SK-N-SH (cell line): ENCODE measurements at regions not wholly inside any gene's neighbourhood (a gene's known extent, or its start where the extent isn't known, plus 50 kb on each side); places are given as distances from the start of the nearest gene placed in this dataset.
A peak's percentile ranks its signal among the peaks of the same experiment; 100 is the strongest.

Experiments
- CTCF ChIA-PET: fragments of 300-600, 350-600 bp; formaldehyde crosslinking; extraction: SDS; loops from one replicate; lab custom pipeline; 2021; lab: Yijun Ruan, JAX
- POLR2A ChIA-PET: fragments of 350-600 bp; sonication (Branson Sonifier 250); formaldehyde crosslinking; extraction: SDS; loops from one replicate; lab custom pipeline; 2020; ENCODE audit warnings: antibody characterized with exemption, inconsistent platforms; lab: Yijun Ruan, JAX
- DNase-seq: peaks from one replicate; pipeline ENCODE4 v3.0.0; 2012
- H2AFZ ChIP-seq: fragments of 200-600 bp; sonication (generic); 2 replicates; pipeline ENCODE4 v1.8.1; 2016; ENCODE audit warnings: antibody characterized with exemption, mild to moderate bottlenecking, low read depth
- H3F3A ChIP-seq: fragments of 200-600 bp; sonication (generic); replicated peaks from 2 replicates; pipeline ENCODE3; 2016; ENCODE audit warnings: antibody characterized with exemption, mild to moderate bottlenecking; ENCODE audit not compliant: insufficient read depth
- H3K27ac ChIP-seq, 2 experiments: fragments of 200-500 bp in 1 of 2; fragments of 200-600 bp in 1 of 2; sonication (Bioruptor generic) in 1 of 2; sonication (generic), shearing (Covaris generic) in 1 of 2; 2 replicates each; pipeline versions ENCODE4 v1.5.1 to v1.6.1; 2014 to 2016; ENCODE audit warnings: low read depth in 2 of 2, inconsistent platforms in 1 of 2, low read length in 1 of 2, mild to moderate bottlenecking in 1 of 2, mixed read lengths in 1 of 2
- H3K27me3 ChIP-seq: fragments of 200-600 bp; sonication (generic), shearing (Covaris generic); 2 replicates; pipeline ENCODE4 v1.6.1; 2016; ENCODE audit warnings: mixed run types; ENCODE audit not compliant: insufficient read depth
- H3K36me3 ChIP-seq, 2 experiments: fragments of 200-500 bp in 1 of 2; fragments of 200-600 bp in 1 of 2; sonication (Bioruptor generic) in 1 of 2; sonication (generic) in 1 of 2; replicated peaks in 1 of 2; 2 replicates each; pipeline versions ENCODE3 to v1.5.1; 2014 to 2016; ENCODE audit warnings: low read length in 1 of 2, mild to moderate bottlenecking in 1 of 2; ENCODE audit not compliant: insufficient read depth in 2 of 2, control insufficient read depth in 1 of 2
- H3K4me1 ChIP-seq, 2 experiments: fragments of 200-500 bp in 1 of 2; fragments of 200-600 bp in 1 of 2; sonication (Bioruptor generic) in 1 of 2; sonication (generic), shearing (Covaris generic) in 1 of 2; 2 replicates each; pipeline versions ENCODE4 v1.5.1 to v1.6.1; 2014 to 2016; ENCODE audit warnings: low read depth in 1 of 2, low read length in 1 of 2, mixed run types in 1 of 2; ENCODE audit not compliant: insufficient read depth in 2 of 2, control insufficient read depth in 1 of 2
- H3K4me2 ChIP-seq: fragments of 200-600 bp; sonication (generic), shearing (Covaris generic); 2 replicates; pipeline ENCODE4 v1.6.1; 2017; ENCODE audit warnings: mixed run types
- H3K4me3 ChIP-seq, 2 experiments: fragments of 200-500 bp in 1 of 2; fragments of 200-600 bp in 1 of 2; sonication (Bioruptor generic) in 1 of 2; sonication (generic), shearing (Covaris generic) in 1 of 2; 2 replicates each; pipeline versions ENCODE4 v1.5.1 to v1.8.1; 2014 to 2016; ENCODE audit warnings: low read depth in 2 of 2, inconsistent platforms in 1 of 2, low read length in 1 of 2, mild to moderate bottlenecking in 1 of 2, mixed read lengths in 1 of 2, moderate library complexity in 1 of 2
- H3K79me2 ChIP-seq: fragments of 200-600 bp; sonication (generic); 2 replicates; pipeline ENCODE4 v1.8.1; 2017; ENCODE audit warnings: mild to moderate bottlenecking; ENCODE audit not compliant: insufficient read depth
- H3K9ac ChIP-seq: fragments of 200-600 bp; sonication (generic); 2 replicates; pipeline ENCODE4 v1.6.1; 2017; ENCODE audit warnings: mixed run types
- H3K9me2 ChIP-seq: fragments of 200-600 bp; sonication (generic); 2 replicates; pipeline ENCODE4 v1.6.1; 2017; ENCODE audit warnings: mixed run types
- H3K9me3 ChIP-seq: fragments of 200-600 bp; sonication (generic); 2 replicates; pipeline ENCODE4 v1.6.1; 2017; ENCODE audit warnings: mixed run types, mild to moderate bottlenecking, moderate library complexity
- H4K20me1 ChIP-seq: fragments of 200-600 bp; sonication (generic); 2 replicates; pipeline ENCODE4 v1.6.1; 2017; ENCODE audit warnings: mild to moderate bottlenecking, mixed run types; ENCODE audit not compliant: insufficient read depth
- CHD2 ChIP-seq: fragments of 150-350 bp; IDR thresholded peaks from 2 replicates; pipeline ENCODE4 v1.6.1; 2018; ENCODE audit warnings: low read length; ENCODE audit not compliant: partially characterized antibody
- CTCF ChIP-seq: fragments of 200-600 bp; sonication (generic); IDR thresholded peaks from 2 replicates; pipeline ENCODE4 v1.6.1; 2017; ENCODE audit warnings: antibody characterized with exemption, mild to moderate bottlenecking, moderate library complexity
- ELF1 ChIP-seq: IDR thresholded peaks from 2 replicates; pipeline ENCODE4 v1.4.0; 2012
- EP300 ChIP-seq, 2 experiments: IDR thresholded peaks; 2 replicates each; pipeline versions ENCODE4 v1.4.0 to v1.6.1; 2012; ENCODE audit warnings: borderline replicate concordance in 1 of 2, low read depth in 1 of 2, low read length in 1 of 2
- EZH2phosphoT487 ChIP-seq: fragments of 200-600 bp; sonication (generic); IDR thresholded peaks from 2 replicates; pipeline ENCODE4 v1.6.1; 2017; ENCODE audit warnings: low read depth, mixed run types, mild to moderate bottlenecking, antibody characterized with exemption, moderate library complexity, borderline replicate concordance
- FOSL2 ChIP-seq: IDR thresholded peaks from 2 replicates; pipeline ENCODE4 v1.4.0; 2012; ENCODE audit warnings: low read depth, mild to moderate bottlenecking, moderate library complexity, borderline replicate concordance
- FOXM1 ChIP-seq: IDR thresholded peaks from 2 replicates; pipeline ENCODE4 v1.4.0; 2012; ENCODE audit warnings: low read depth, mild to moderate bottlenecking
- GATA2 ChIP-seq: sonication (generic); formaldehyde crosslinking; IDR thresholded peaks from 2 replicates; pipeline ENCODE4 v1.5.0; 2020; ENCODE audit warnings: mild to moderate bottlenecking, missing genetic modification reagents
- IRF3 ChIP-seq: fragments of 150-350 bp; IDR thresholded peaks from 2 replicates; pipeline ENCODE4 v1.6.1; 2016; ENCODE audit warnings: mild to moderate bottlenecking, low read depth, low read length
- JUND ChIP-seq: IDR thresholded peaks from 2 replicates; pipeline ENCODE4 v1.4.0; 2012
- MAX ChIP-seq: IDR thresholded peaks from 2 replicates; pipeline ENCODE4 v1.4.0; 2012; ENCODE audit warnings: low read depth
- MEF2A ChIP-seq: IDR thresholded peaks from 2 replicates; pipeline ENCODE4 v1.4.0; 2012; ENCODE audit warnings: low read depth, borderline replicate concordance
- MXI1 ChIP-seq: IDR thresholded peaks from 2 replicates; pipeline ENCODE4 v1.6.1; 2012; ENCODE audit warnings: mild to moderate bottlenecking, low read depth, low read length, improper control_type of control experiment
- NFIC ChIP-seq: IDR thresholded peaks from 2 replicates; pipeline ENCODE4 v1.4.0; 2012; ENCODE audit warnings: borderline replicate concordance
- NRF1 ChIP-seq: IDR thresholded peaks from 2 replicates; pipeline ENCODE4 v1.6.1; 2012; ENCODE audit warnings: low read depth, mild to moderate bottlenecking, low read length
- PBX3 ChIP-seq: IDR thresholded peaks from 2 replicates; pipeline ENCODE4; 2012
- RAD21 ChIP-seq: IDR thresholded peaks from 2 replicates; pipeline ENCODE4 v1.6.1; 2012; ENCODE audit warnings: mild to moderate bottlenecking, low read length
- REST ChIP-seq: IDR thresholded peaks from 2 replicates; pipeline ENCODE4 v1.6.1; 2012; ENCODE audit warnings: mild to moderate bottlenecking, low read depth, low read length, moderate library complexity
- SMC3 ChIP-seq: IDR thresholded peaks from 2 replicates; pipeline ENCODE4 v1.6.1; 2012; ENCODE audit warnings: low read depth, low read length, improper control_type of control experiment
- TAF1 ChIP-seq: IDR thresholded peaks from 2 replicates; pipeline ENCODE4 v1.6.1; 2012; ENCODE audit warnings: low read depth, mild to moderate bottlenecking, low read length, moderate library complexity, borderline replicate concordance
- YY1 ChIP-seq: IDR thresholded peaks from 2 replicates; pipeline ENCODE4 v1.4.0; 2012; ENCODE audit warnings: low read depth, mild to moderate bottlenecking
- WGBS: methylation state at CpG from one replicate; pipeline ENCODE4 v1.1.6; 2017; ENCODE audit warnings: low lambda C conversion rate; 5-methylcytosine and 5-hydroxymethylcytosine counted together

GRCh38 chr16:65667011-65667578, 545.2 kb upstream of the CDH11 start (continued):
- TF ChIP-seq NRF1 (no peak), SMC3 (peak; percentile 47)

GRCh38 chr16:65666132-65666941, 544.5 kb upstream of the CDH11 start:
- Histone ChIP-seq H3K9me3 (no peaks in the 10 kb centered on the region), H3K9me2 (no peaks in the 10 kb centered on the region), H3F3A (no peaks in the 10 kb centered on the region), H2AFZ (no peak overlapping the region), H3K27me3 (no peaks in the 10 kb centered on the region), H3K9ac (no peak overlapping the region), H3K79me2 (no peaks in the 10 kb centered on the region), H3K4me3 (no peak overlapping the region), H3K36me3 (no peaks in the 10 kb centered on the region), H3K4me2 (no peak overlapping the region), H3K4me1 (peaks cover 5 to 16% of the 10 kb centered on the region in 2 experiments; a peak in 3 of 4 replicates), H3K27ac (no peak overlapping the region), H4K20me1 (no peaks in the 10 kb centered on the region)
- DNase-seq: no peak
- CTCF ChIA-PET: interaction anchor here (1.0 to 1.7 kb wide), 4 partner anchors 12 to 348 kb away, joined by 3 to 4 read pairs (median 3); no protein-coding TSS in a partner anchor
- TF ChIP-seq FOXM1 (no peak), MAX (no peak), MXI1 (no peak), PBX3 (no peak), JUND (no peak), CTCF (no peak), MEF2A (no peak), GATA2 (CRISPR knock-in tag) (no peak), EZH2phosphoT487 (no peak), EP300 (IDR thresholded peaks at IDR 0.05; ENCODE audit: borderline replicate concordance in 1 of 2, low read depth in 1 of 2, low read length in 1 of 2) (no peak), ELF1 (no peak), RAD21 (no peak), FOSL2 (no peak), NFIC (no peak), CHD2 (no peak), REST (no peak), TAF1 (no peak), IRF3 (no peak), SMC3 (no peak), YY1 (no peak)
- 74% methylated on average over 7 of the region's 11 CpGs for WGBS
- POLR2A ChIA-PET: no interaction called here
